ENCODE measurements at regions not wholly inside any gene's neighbourhood (a gene's known extent, or its start where the extent isn't known, plus 50 kb on each side); places are given as distances from the start of the nearest gene placed in this dataset.
A peak's percentile ranks its signal among the peaks of the same experiment; 100 is the strongest.
"Not testable (repeated sequence)": the region's sequence is repeated elsewhere in the genome, so short reads cannot be mapped to it uniquely, and the experiment has no call there.

DNA sequence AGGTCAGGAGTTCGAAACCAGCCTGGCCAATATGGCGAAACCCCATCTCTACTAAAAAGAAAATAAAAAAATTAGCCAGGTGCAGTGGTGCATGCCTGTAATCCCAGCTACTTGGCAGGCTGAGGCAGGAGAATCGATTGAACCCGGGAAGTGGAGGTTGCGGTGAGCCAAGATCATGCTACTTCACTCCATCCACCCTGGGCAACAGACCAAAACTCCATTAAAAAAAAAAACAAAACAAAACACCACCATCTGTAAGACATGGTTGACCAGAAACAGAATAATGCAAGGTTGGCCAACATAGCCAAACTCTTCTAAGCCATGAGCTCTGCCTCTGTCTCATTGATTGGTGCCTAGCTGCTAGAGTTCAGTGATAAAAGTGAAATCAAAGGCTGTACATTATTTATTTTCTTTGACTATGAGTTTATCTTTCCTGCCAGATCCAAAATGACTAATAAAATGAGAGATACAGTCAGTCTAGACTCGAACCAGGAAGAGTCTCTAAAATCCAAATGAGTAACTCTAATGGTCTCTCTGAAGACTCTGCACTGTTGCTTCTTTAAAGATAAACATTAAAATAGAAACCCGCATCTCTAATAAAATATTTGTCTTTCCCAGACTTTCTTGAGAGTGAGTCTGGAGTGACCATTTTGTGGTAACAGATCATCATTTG is 404.7 kb downstream of the DAD1 start:
- no peak for FAIRE-seq

DNA sequence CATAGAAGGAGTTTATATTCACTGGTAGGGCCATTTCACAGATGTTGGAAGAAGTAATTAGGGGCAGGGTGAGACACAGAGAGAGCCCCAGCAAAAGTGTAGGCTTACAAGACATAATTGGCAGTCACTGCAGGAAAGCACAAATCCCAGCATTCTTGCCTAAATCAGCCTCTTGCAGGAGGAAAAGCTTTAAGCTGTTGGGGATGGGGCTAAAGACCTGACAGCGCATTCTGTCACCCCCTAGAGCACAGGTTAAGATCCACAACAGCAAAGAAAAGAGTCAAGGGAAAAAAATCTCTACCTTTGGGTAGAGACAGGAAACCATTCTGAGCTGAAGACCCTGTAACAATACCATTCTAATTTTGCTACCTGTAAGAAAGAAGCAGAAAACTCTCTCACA is 409.0 kb downstream of the DAD1 start:
- no peak for FAIRE-seq
- no peak for DNase-seq (ENCODE audit: extremely low spot score, insufficient read length, low read depth)

More for the DNA sequence above, 404.7 kb downstream of the DAD1 start:
- no peak for DNase-seq (ENCODE audit: extremely low spot score, insufficient read length, low read depth)

DNA sequence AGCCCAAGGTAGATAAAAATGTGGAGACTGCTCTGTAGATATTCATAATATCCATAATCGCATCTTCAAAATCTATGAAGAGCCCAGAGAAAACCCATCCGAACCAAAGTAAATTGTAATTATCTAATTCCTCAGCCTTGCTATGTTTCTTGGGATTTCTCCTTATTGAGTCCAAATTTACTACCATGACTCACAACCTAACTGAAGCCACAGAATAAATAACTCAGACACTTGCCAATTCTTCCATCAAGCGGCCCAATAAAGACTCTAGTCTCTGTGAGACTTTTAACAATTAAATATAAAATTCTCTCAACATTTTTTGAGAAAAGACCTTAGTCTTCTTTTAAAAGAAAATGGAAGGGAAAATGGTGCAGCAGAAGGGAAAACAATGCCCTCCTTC is 409.8 kb downstream of the DAD1 start:
- no peak for FAIRE-seq

DNA sequence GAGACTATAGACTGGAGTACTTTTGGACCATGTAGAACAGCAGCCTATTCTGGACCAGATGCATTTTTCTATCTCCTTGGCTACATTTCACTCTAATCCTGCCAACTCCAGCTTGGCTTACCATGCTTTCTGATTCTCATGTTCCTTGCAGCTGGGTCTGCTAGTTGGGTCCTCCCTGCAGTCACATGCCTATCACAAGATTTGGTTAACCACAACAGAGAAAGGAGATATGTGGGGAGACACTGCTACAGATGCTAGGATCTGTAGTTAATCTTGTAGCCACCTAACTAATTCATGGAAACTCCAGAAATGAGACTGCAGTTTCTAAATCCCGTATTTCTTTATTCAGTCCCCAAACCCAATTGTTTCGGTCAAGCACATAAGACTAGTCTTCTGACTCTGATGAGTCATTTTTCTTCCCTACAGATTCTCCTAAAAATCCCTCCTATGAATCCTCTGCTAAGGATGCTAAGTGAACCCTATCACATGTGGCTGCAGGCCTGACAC is 410.6 kb downstream of the DAD1 start:
- DNase-seq (ENCODE audit: extremely low spot score, insufficient read length, low read depth) (no peak), FAIRE-seq (peak; percentile 33)

More for the DNA sequence above, 409.8 kb downstream of the DAD1 start:
- no peak for DNase-seq (ENCODE audit: extremely low spot score, insufficient read length, low read depth)

DNA sequence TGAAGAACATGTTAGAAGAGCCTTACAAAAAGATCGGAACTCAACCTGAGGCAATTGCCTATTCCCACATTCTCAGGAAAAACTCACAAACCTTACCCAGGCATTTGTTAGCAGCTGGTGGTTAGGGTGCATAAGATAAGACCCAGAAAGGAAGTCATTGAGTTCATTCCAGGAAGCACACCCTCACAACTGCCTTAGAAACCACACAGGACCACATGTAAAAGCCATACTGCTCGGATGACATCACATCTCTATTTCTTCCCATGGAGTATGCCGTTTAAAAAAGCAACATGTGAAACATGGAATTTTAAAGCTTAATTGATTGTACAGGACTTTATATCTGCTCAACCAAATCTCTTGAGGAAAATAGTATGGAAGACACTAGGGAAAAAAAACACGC is 411.2 kb downstream of the DAD1 start:
- DNase-seq (ENCODE audit: extremely low spot score, insufficient read length, low read depth), result no peak

DNA sequence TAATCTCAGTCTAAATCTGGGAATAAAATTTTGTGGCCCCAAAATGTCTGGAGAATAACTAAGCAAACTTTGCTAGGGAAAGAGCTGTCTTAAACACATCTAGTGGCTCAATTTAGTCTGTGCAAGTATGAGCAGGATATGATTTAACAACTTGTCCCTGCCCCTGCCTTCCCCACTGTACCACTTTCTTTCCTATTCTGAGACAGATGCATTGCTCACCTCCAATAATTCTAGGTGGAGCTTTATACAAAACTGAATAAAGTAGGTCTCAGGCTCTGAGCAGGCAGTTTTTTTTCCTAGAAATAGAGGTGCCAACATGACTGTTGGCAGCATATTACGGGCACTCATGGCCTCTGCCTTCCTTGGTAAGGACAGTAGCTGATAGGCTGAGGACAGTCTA is 412.1 kb downstream of the DAD1 start:
- DNase-seq (ENCODE audit: extremely low spot score, insufficient read length, low read depth) (no peak), FAIRE-seq (peak; percentile 21)

More for the DNA sequence above, 411.2 kb downstream of the DAD1 start:
- peak; percentile 85 for FAIRE-seq

DNA sequence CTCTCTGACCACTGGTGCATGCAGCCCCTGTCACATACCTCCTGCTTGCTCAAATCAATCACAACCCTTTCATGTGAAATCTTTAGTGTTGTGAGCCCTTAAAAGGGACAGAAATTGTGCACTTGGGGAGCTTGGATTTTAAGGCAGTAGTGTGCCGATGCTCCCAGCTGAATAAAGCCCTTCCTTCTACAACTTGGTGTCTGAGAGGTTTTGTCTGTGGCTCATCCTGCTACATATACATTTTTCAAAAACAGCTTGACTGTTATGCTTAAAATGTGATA is 413.8 kb downstream of the DAD1 start:
- DNase-seq (ENCODE audit: extremely low spot score, insufficient read length, low read depth); FAIRE-seq: not testable (repeated sequence)

DNA sequence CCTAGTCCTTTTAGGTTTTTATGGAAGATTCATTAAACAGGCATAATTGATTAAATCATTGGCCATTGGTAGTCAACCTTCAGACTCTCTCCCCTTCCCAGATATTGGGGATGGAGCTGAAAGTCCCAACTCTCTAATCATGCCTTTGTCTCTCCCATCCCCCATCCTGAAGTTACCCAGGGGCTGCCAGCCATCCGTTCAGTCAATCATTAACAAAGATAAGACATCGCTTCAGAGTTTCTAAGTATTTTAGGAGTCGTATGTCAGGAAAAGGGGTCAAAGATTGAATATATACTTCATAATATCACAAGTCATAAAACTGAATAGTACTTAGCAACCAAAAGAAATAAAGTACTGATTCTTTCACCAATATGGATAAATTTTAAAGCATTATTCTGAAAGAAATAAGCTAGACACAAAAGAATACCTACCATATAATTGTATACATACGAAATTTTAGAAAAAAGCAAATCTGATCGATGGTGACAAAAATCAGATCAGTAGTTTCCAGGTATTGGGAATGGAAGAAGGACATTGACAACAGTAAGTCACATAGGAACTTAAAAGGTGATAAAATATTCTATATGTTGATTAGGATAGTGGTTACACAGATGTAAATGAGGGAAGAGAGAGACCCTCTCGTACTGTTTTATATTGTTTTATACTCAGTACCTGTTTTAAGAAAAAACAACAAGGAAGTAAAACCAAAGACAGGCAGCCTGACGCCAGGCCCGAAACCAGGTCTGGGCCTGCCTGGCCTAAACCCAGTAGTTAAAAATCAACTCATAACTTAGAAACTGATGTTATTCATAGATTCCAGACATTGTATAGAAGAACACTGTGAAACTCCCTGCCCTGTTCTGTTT is 414.4 kb downstream of the DAD1 start:
- FAIRE-seq, result peak; percentile 86
- DNase-seq (ENCODE audit: extremely low spot score, insufficient read length, low read depth), result no peak

DNA sequence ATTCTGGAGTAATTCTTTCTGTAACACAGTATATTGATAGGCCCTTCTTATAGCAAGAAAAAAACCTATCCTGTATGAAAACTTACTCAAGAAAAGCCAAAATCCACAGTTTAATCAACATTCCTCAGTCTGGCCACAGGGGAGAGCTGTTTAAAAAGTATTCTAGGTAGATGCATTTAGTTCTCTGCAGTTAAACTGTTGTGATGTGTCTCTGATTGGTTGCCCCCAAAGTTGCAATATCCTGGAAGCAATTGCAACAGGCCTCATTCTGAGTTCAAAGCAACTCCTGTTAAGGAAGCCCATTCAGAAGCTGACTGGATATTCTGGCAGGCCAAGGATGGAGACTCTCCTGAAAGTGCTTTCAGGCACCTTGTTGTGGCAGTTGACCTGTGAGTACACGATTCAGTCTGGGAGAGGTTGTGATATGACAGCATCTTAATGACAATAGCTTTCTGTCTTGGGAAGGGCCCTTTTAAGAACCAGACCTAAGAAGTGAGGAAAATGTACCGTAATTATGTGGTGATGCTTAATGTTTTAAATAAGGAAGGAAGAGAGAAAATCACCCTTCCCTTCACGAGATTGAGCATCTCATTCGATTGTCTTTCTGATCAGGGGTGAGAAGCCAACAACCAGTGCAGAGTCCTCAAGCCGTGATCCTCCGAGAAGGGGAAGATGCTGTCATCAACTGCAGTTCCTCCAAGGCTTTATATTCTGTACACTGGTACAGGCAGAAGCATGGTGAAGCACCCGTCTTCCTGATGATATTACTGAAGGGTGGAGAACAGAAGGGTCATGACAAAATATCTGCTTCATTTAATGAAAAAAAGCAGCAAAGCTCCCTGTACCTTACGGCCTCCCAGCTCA is 420.7 kb downstream of the DAD1 start:
- peak; percentile 45 for FAIRE-seq
- no peak for DNase-seq (ENCODE audit: extremely low spot score, insufficient read length, low read depth)

DNA sequence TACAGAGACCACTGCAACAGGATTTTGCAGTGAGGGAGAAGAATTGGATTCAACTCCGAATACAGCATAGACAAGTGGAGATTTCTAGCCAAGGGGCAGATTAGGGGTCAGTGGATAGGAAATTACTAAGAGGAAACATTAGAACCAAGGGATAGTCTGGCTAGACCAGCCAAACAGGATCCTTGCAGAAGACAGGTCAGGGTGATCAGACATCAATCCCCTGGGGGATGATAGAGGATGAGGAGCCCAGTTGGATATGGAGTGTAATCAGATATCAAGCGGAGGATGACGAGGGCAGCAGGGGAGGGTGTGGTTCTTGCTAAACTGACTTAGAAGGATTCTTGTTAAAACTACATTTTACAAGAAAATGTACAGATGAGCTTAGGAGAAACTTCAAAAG is 424.4 kb downstream of the DAD1 start:
- DNase-seq (ENCODE audit: extremely low spot score, insufficient read length, low read depth) (no peak), FAIRE-seq (no peak)

DNA sequence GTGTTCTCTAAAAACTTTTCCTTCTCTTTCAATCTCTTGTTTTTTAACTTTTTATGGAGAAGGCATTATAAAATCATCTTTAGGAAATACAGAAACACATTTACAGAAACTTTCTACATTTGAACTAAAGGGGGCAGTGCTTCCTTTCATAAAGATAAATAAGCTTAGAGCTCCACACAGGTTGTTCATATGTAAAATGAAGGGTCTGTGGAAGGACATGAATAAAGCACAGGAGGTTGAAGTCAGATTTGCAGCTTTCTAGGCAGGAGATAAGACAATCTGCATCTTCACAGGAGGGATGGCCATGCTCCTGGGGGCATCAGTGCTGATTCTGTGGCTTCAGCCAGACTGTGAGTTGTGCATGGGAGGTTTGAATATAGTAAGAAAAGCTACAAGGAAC is 426.0 kb downstream of the DAD1 start:
- DNase-seq (ENCODE audit: extremely low spot score, insufficient read length, low read depth) (no peak), FAIRE-seq (peak; percentile 39)

DNA sequence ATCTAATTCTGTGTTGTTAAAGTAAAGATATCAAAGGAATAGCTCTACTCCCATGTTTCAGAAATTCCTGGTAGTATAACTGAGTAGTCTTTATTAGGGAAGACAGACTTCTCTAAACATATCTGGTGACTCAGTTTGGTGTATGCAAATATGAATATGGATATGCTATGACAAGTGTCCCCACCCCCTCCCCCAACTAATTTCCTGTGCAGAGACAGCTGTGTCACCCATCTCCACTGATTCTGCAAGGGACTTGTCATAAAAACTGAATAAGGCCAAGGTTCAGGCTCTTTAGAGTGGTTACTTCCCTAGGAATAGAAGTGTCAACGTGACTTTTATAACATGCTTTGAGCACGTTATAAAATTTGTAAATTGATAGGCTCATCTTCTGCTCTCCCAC is 429.1 kb downstream of the DAD1 start:
- FAIRE-seq, result no peak
- no peak for DNase-seq (ENCODE audit: extremely low spot score, insufficient read length, low read depth)

DNA sequence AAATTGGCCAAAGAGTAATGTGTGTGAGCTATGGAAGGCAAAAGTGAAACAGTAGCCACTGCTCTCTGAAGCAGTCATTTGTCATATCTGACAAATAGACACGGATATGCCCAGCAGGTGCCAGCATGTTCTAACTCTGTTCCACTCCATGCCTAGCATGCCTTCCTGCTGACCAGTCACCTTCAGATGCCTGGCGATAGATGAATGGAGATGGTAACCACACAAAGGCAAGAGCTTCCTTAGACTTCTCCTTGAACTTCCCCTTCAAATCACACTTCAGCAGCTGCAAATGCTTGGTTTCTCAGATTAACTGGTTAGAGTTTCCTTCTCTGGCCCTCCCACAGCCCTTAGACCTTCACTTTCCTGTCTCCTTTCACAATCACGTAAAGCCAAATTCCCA is 429.9 kb downstream of the DAD1 start:
- no peak for FAIRE-seq
- no peak for DNase-seq (ENCODE audit: extremely low spot score, insufficient read length, low read depth)

DNA sequence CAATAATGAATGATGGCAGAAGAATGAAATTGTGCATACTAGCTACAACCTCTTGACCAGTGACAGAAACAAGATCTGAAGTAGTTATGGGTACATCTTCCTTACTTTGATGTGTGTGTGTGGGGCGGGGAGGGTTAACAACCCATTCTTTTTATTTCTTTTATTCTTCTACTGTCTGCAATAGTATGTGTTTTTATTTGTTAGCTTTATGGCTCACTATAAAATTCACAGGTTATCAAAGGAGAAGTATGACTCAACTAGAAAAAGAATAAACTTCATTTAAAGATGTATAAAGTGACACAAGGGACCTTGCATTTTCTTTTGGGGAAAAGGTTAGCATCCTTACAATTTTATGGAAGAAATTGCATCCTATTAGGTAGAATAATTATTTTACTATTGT is 430.5 kb downstream of the DAD1 start:
- FAIRE-seq (no peak), DNase-seq (ENCODE audit: extremely low spot score, insufficient read length, low read depth) (no peak)

DNA sequence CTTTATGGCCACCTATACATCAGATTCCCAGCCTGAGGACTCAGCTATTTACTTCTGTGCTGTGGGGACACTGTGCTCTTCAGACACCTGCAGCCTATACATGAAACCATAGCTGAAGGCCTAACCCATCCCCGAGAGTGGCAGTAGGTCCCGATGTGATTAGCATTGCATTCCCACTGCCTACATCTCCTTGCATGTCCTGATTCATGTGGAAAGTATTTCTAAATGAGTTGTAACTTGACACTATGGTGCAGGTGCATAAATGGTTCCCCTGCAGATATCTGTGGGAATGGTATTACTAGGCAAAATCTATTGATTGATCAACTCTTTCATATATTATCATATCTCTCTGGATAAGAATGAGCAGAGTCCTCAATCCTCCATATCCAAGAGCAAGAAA is 433.5 kb downstream of the DAD1 start:
- DNase-seq (ENCODE audit: extremely low spot score, insufficient read length, low read depth) (no peak), FAIRE-seq (no peak)

DNA sequence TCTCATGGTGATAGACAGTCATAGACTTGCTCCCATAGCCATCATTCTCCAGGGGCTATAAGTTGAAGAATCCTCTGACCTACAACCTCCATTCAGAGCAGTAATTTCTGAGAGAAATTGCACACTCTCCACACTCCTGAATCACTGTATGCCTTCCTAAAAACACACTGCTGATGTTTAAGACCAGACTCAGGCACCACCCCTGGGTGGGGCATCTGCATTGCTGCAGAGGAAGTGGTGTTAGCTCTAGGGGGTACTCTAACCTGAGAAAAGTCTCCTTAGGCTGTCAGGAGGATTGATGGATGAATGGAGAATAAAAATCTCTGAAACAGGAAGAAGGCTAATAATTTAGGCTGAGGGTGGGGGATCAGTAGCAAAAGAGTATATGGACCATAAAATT is 436.1 kb downstream of the DAD1 start:
- no peak for DNase-seq (ENCODE audit: extremely low spot score, insufficient read length, low read depth)
- FAIRE-seq, result no peak

DNA sequence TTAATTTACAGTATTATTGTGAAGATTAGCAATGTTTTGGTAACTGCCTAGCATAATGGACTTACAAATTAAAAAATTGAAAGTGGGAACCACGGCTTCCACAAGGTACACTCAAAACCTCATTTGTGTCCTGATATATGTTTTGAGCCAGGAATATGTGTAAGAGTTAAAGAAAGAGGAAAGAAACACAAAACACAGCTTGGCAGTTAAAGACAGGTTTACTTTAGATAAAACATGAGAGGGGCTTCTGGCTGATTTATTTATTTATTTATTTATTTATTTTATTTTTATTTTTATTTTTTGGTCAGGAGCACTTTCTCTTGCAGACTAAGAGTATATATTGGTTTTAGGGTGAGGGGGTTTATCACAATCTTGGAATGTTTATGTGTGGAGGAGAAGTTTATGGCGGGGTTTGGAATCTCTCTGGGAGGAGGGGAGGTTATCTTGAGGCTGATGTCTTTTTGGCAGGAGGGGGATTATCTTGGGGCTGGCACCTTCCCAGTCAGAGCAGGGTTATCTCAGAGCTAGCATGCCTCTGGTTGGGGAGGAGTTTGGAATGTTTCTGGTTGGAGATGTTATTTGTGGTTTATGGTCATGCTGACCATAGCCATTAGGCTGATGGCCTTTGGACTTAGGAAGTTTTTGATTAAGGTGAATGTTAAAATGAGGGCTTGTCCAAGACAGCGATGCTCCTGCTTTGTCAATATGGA is 436.7 kb downstream of the DAD1 start:
- DNase-seq (ENCODE audit: extremely low spot score, insufficient read length, low read depth) (no peak), FAIRE-seq (no peak)

DNA sequence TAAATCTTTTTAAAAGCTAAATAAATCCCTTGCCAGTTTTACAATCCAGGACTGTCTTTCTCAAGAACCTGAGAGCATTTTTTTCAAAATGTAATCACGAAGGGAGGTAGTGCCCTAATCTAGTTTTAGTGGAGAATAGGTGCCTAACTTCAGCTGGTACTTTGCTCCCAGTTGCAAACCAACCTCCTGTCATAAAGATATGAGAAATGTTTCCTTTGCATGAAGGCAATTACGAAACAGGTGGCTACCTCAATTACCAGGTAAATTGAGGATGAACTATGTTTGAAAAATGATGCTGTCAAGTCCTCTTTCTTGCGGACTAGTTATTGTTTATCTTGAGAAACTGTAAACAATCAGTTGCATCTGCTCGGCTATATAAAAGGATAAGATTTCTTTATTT is 437.9 kb downstream of the DAD1 start:
- FAIRE-seq, result no peak
- no peak for DNase-seq (ENCODE audit: extremely low spot score, insufficient read length, low read depth)

DNA sequence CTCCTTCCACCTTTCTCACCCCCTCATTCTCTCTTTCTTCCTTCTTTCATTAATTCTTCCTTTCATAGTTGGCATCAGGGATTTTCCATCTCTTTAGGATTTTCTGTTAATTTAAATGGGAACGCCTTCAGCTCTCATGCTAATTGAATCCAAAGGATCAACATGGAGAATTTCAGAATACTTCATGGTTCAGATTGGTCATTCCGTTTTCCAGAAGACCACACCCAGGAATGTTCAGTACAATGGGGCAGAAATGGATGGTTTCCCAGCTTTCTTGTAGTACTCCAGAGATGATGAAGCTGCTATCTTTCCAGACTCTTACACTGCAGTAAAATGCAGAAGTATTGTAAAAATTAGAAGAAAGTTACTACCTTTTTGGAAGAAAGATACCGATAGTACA is 440.0 kb downstream of the DAD1 start:
- FAIRE-seq (no peak), DNase-seq (ENCODE audit: extremely low spot score, insufficient read length, low read depth) (no peak)

DNA sequence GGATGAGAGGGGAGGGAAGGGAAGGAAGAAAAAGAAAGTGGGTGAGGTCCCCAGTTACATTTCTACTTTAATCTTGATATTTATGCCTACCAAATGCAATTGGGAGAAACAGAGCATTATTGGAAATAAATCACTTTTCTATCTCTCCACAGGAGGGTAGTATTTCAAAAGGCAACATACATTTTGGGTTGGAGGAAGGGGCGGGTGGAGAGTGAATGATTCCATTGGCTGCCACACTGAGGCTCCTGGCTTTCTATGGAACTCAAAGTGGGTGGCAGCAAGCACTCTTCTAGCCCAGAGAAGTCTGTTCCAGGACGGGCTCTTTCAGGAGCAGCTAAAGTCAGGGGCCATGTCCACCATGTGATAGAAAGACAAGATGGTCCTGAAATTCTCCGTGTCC is 441.3 kb downstream of the DAD1 start:
- FAIRE-seq, result no peak
- DNase-seq (ENCODE audit: extremely low spot score, insufficient read length, low read depth), result no peak
